GM12878 (cell line): ENCODE measurements at regions not wholly inside any gene's neighbourhood (a gene's known extent, or its start where the extent isn't known, plus 50 kb on each side); places are given as distances from the start of the nearest gene placed in this dataset.

Source experiments
- ATAC-seq: fragments of 200-7000 bp; cut with Tn5 transposase; 3 replicates; pipeline ENCODE4 v1.9.1; 2020; ENCODE audit warnings: mild to moderate bottlenecking, moderate library complexity
- BruUV-seq: library from RNA; stranded (reverse); fragments of 400-500 nt; replicated peaks from 2 replicates; lab custom pipeline; 2021; lab: Mats Ljungman, UMichigan
- CTCF ChIA-PET: fragments of 300-600 bp; sonication (Branson Sonifier 250); formaldehyde crosslinking; extraction: SDS; loops from one replicate; lab custom pipeline; 2021; ENCODE audit warnings: inconsistent platforms; lab: Yijun Ruan, JAX
- POLR2A ChIA-PET: fragments of 350-600 bp; formaldehyde crosslinking; extraction: SDS; loops from one replicate; lab custom pipeline; 2021; ENCODE audit warnings: inconsistent platforms; lab: Charles Lee
- RAD21 ChIA-PET: fragments of 300-600 bp; sonication (Branson Sonifier 250); formaldehyde crosslinking; loops from one replicate; lab custom pipeline; 2023; ENCODE audit warnings: antibody characterized with exemption; ENCODE audit not compliant: unreplicated experiment; lab: Charles Lee
- SMC1A ChIA-PET: fragments of 300-600 bp; sonication (Branson Sonifier 250); formaldehyde crosslinking; loops from one replicate; lab custom pipeline; 2023; ENCODE audit not compliant: unreplicated experiment, uncharacterized antibody; lab: Charles Lee
- DNase-seq: peaks from one replicate; pipeline ENCODE4 v3.0.0-alpha.2; 2011; ENCODE audit warnings: low read depth, low spot score
- FAIRE-seq: peaks from 3 replicates; lab custom pipeline; 2011; peaks lifted over from hg19 to GRCh38; lab: Jason Lieb, UNC
- H2AFZ ChIP-seq: 2 replicates; pipeline ENCODE4 v1.6.0; 2011; ENCODE audit warnings: low read depth, low read length, control low read depth; ENCODE audit not compliant: control insufficient read depth
- H3K27ac ChIP-seq: 2 replicates; pipeline ENCODE4 v1.5.1; 2011; ENCODE audit warnings: control low read depth; ENCODE audit not compliant: control insufficient read depth, insufficient read depth
- H3K27me3 ChIP-seq, 2 experiments: replicated peaks in 1 of 2; 2 replicates each; pipeline versions ENCODE4 v1.6.0 to v1.6.1; 2011; ENCODE audit warnings: low read length in 1 of 2; ENCODE audit not compliant: control insufficient read depth in 2 of 2, insufficient read depth in 2 of 2
- H3K36me3 ChIP-seq, 2 experiments: 2 replicates each; pipeline ENCODE4 v1.5.1; 2011; ENCODE audit warnings: low read length in 1 of 2; ENCODE audit not compliant: control insufficient read depth in 2 of 2, insufficient read depth in 2 of 2
- H3K4me1 ChIP-seq: 2 replicates; pipeline ENCODE4 v1.6.1; 2011; ENCODE audit warnings: mild to moderate bottlenecking, low read length, moderate library complexity, mixed read lengths; ENCODE audit not compliant: control insufficient read depth, insufficient read depth
- H3K4me2 ChIP-seq: 2 replicates; pipeline ENCODE4 v1.6.0; 2011; ENCODE audit warnings: control low read depth; ENCODE audit not compliant: control insufficient read depth, insufficient read depth
- H3K4me3 ChIP-seq: fragments of 200-600 bp; sonication (generic); 2 replicates; pipeline ENCODE4 v1.5.1; 2016
- H3K79me2 ChIP-seq: 2 replicates; pipeline ENCODE4 v1.6.0; 2011; ENCODE audit warnings: low read length; ENCODE audit not compliant: control insufficient read depth, insufficient read depth
- H3K9ac ChIP-seq: 2 replicates; pipeline ENCODE4 v1.8.0; 2011; ENCODE audit warnings: low read length, control low read depth, mixed read lengths; ENCODE audit not compliant: control insufficient read depth, insufficient read depth
- H3K9me3 ChIP-seq: replicated peaks from 3 replicates; pipeline ENCODE4 v1.5.1; 2011; ENCODE audit warnings: mild to moderate bottlenecking, low read length; ENCODE audit not compliant: control insufficient read depth, insufficient read depth
- H4K20me1 ChIP-seq: 2 replicates; pipeline ENCODE4 v1.6.0; 2011; ENCODE audit not compliant: control insufficient read depth, insufficient read depth
- ASH2L ChIP-seq: fragments of 300-600, 200-600 bp; sonication (generic); IDR thresholded peaks from 2 replicates; pipeline ENCODE4 v1.6.1; 2017; ENCODE audit warnings: low read depth, mild to moderate bottlenecking, borderline replicate concordance
- CHD4 ChIP-seq: fragments of 200-600 bp; sonication (generic); IDR thresholded peaks from 2 replicates; pipeline ENCODE4 v1.6.1; 2016; ENCODE audit warnings: mild to moderate bottlenecking
- FOXM1 ChIP-seq: IDR thresholded peaks from 2 replicates; pipeline ENCODE4 v1.6.1; 2012; ENCODE audit warnings: low read depth, mild to moderate bottlenecking, inconsistent platforms, low read length, moderate library complexity
- HDAC6 ChIP-seq: fragments of 200-600 bp; sonication (generic); IDR thresholded peaks from one replicate; pipeline ENCODE4 v1.8.0; 2017; ENCODE audit warnings: antibody characterized with exemption; ENCODE audit not compliant: unreplicated experiment
- IKZF2 ChIP-seq, 2 experiments: fragments of 450-650 bp; IDR thresholded peaks; 2 replicates each; pipeline ENCODE4 v1.6.1; 2017; ENCODE audit warnings: mild to moderate bottlenecking in 2 of 2, moderate library complexity in 2 of 2
- JUND ChIP-seq: IDR thresholded peaks from 2 replicates; pipeline ENCODE4 v1.6.1; 2012; ENCODE audit warnings: low read depth, mild to moderate bottlenecking, low read length, improper control_type of control experiment, moderate library complexity
- MTA2 ChIP-seq: fragments of 450-650 bp; IDR thresholded peaks from 2 replicates; pipeline ENCODE4 v1.6.1; 2016; ENCODE audit warnings: low read depth, mild to moderate bottlenecking, moderate library complexity
- NFYB ChIP-seq: IDR thresholded peaks from 2 replicates; pipeline ENCODE4 v1.6.1; 2011; ENCODE audit warnings: low read depth, mild to moderate bottlenecking, low read length, improper control_type of control experiment, moderate library complexity; ENCODE audit not compliant: insufficient read depth
- SMAD5 ChIP-seq: IDR thresholded peaks from 2 replicates; pipeline ENCODE4 v1.6.1; 2016; ENCODE audit warnings: antibody characterized with exemption, low read depth
- SMARCA5 ChIP-seq: fragments of 450-650 bp; IDR thresholded peaks from 2 replicates; pipeline ENCODE4 v1.6.1; 2017; ENCODE audit warnings: mild to moderate bottlenecking
- SUPT20H ChIP-seq: IDR thresholded peaks from 2 replicates; pipeline ENCODE4 v1.6.1; 2011; ENCODE audit warnings: low read depth, mild to moderate bottlenecking, low read length, moderate library complexity, borderline replicate concordance; ENCODE audit not compliant: control insufficient read depth
- ZNF207 ChIP-seq: fragments of 450-650 bp; IDR thresholded peaks from 2 replicates; pipeline ENCODE4 v1.6.1; 2014; ENCODE audit warnings: antibody characterized with exemption, mild to moderate bottlenecking, borderline replicate concordance
- WGBS: methylation state at CpG from one replicate; pipeline ENCODE4 v1.1.6; 2016; ENCODE audit warnings: low lambda C conversion rate; ENCODE audit not compliant: insufficient replicate concordance, insufficient coverage; ENCODE audit errors: missing lambda C conversion rate; 5-methylcytosine and 5-hydroxymethylcytosine counted together
- in situ Hi-C: fragments of 300-500 bp; cut with MboI; formaldehyde crosslinking; loops from 9 replicates; pipeline ENCODE4 v1.14.3; 2018; ENCODE audit warnings: mixed read lengths
- intact Hi-C: fragments of 100-400 bp; cut with micrococcal nuclease; formaldehyde crosslinking; loops from one replicate; pipeline ENCODE4 v1.14.2; 2022; ENCODE audit not compliant: unreplicated experiment
- TF ChIP-seq, protein P1 (sequence below): fragments of 150-350 bp; IDR thresholded peaks from 2 replicates; pipeline ENCODE4 v1.6.1; 2014; ENCODE audit warnings: mild to moderate bottlenecking, low read depth, low read length

DNA sequence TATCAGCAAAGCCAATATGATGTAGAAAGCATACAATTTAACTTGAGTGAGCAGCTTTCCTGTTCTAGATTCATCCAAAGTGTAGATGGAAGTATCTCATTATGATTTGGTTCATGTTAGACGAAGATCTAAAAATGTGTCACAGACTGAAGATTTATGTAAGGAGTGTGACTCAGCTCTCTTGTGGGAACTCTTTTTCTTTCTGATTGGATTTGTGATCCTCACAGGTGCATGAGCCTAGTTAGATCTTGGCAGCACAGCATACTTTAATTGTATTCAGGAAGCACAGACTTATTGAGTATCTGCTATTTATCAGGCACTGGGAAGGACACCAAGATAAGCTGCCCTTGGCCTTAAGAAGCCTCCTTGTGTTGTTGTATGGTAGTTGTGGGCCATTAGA lies 147.1 kb downstream of the C11orf91 start:
- 42% methylated on average over 1 of the region's 1 CpG for WGBS
- intact Hi-C loops: no loop called here
- H3K79me2 ChIP-seq: no peaks in the 10 kb centered on the region
- CTCF ChIA-PET: interaction anchor here (1.3 kb wide), 1 partner anchor 189 kb away, joined by 4 read pairs; no protein-coding TSS in a partner anchor
- H3K9me3 ChIP-seq: no peaks in the 10 kb centered on the region
- H3K4me2 ChIP-seq: no peak overlapping the region
- TF ChIP-seq SUPT20H: no peak
- TF ChIP-seq FOXM1: no peak
- TF ChIP-seq JUND: no peak
- no peak for TF ChIP-seq ASH2L
- TF ChIP-seq SMAD5: no peak
- no peak for TF ChIP-seq MTA2
- TF ChIP-seq IKZF2 (IDR thresholded peaks at IDR 0.05): no peak
- no peak for TF ChIP-seq HDAC6
- TF ChIP-seq, protein P1, sequence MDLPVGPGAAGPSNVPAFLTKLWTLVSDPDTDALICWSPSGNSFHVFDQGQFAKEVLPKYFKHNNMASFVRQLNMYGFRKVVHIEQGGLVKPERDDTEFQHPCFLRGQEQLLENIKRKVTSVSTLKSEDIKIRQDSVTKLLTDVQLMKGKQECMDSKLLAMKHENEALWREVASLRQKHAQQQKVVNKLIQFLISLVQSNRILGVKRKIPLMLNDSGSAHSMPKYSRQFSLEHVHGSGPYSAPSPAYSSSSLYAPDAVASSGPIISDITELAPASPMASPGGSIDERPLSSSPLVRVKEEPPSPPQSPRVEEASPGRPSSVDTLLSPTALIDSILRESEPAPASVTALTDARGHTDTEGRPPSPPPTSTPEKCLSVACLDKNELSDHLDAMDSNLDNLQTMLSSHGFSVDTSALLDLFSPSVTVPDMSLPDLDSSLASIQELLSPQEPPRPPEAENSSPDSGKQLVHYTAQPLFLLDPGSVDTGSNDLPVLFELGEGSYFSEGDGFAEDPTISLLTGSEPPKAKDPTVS: no peak
- no peak for TF ChIP-seq NFYB
- no peak for TF ChIP-seq SMARCA5
- no peak for TF ChIP-seq ZNF207
- no peak for TF ChIP-seq CHD4
- TF ChIP-seq, all 136 proteins: peak for 0
- RAD21 ChIA-PET: no interaction called here
- BruUV-seq: no TSS peak
- H4K20me1 ChIP-seq: no peaks in the 10 kb centered on the region
- H3K4me1 ChIP-seq: no peaks in the 10 kb centered on the region
- no peak for FAIRE-seq
- no peaks in the 10 kb centered on the region for H3K36me3 ChIP-seq
- SMC1A ChIA-PET: no interaction called here
- in situ Hi-C loops: no loop called here
- H3K27ac ChIP-seq: no peak overlapping the region
- ATAC-seq: no peak
- POLR2A ChIA-PET: no interaction called here
- no peak overlapping the region for H3K9ac ChIP-seq
- H3K27me3 ChIP-seq: peaks cover 0 to 2% of the 10 kb centered on the region in 2 experiments; a peak in 1 of 4 replicates
- no peak overlapping the region for H3K4me3 ChIP-seq
- H2AFZ ChIP-seq: no peak overlapping the region
- no peak for DNase-seq
